SU-DHL-6 (cell line): ENCODE measurements at regions not wholly inside any gene's neighbourhood (a gene's known extent, or its start where the extent isn't known, plus 50 kb on each side); places are given as distances from the start of the nearest gene placed in this dataset.
"Not testable (repeated sequence)": the region's sequence is repeated elsewhere in the genome, so short reads cannot be mapped to it uniquely, and the experiment has no call there.

Source experiments
- CTCF ChIP-seq: fragments of 200-600 bp; sonication (generic); IDR thresholded peaks from one replicate; pipeline ENCODE4 v1.5.1; 2017; ENCODE audit warnings: antibody characterized with exemption, mild to moderate bottlenecking, low read length, moderate library complexity; ENCODE audit not compliant: insufficient read depth, poor library complexity, severe bottlenecking
- EZH2phosphoT487 ChIP-seq: fragments of 200-600 bp; sonication (generic), shearing (Covaris generic); conservative IDR thresholded peaks from 2 replicates; pipeline ENCODE4 v1.6.1; 2018; ENCODE audit warnings: mild to moderate bottlenecking, antibody characterized with exemption, low read length, moderate library complexity, mixed read lengths

GRCh38 chr2:89828416-89828815 is 1136.9 kb downstream of the RPIA start:
- not testable (repeated sequence) for TF ChIP-seq CTCF, EZH2phosphoT487
